HG02571 (cell line): ENCODE measurements at regions not wholly inside any gene's neighbourhood (a gene's known extent, or its start where the extent isn't known, plus 50 kb on each side); places are given as distances from the start of the nearest gene placed in this dataset.
"Not testable (repeated sequence)": the region's sequence is repeated elsewhere in the genome, so short reads cannot be mapped to it uniquely, and the experiment has no call there.

Experiments
- ATAC-seq: cut with Tn5 transposase; IDR thresholded peaks from one replicate; pipeline ENCODE4 v1.9.1; 2021; ENCODE audit warnings: mild to moderate bottlenecking, moderate library complexity; ENCODE audit not compliant: unreplicated experiment

GRCh38 chr3:152891678-152892077 is 56.7 kb downstream of the P2RY1 start:
- no peak for ATAC-seq

GRCh38 chr3:152892446-152892845 is 57.5 kb downstream of the P2RY1 start:
- ATAC-seq = no peak

- ATAC-seq = no peak
Measured at GRCh38 chr3:152893647-152894046, 58.7 kb downstream of the P2RY1 start.

GRCh38 chr3:152899306-152899705 is 64.4 kb downstream of the P2RY1 start:
- no peak for ATAC-seq

GRCh38 chr3:152902141-152902669 is 67.3 kb downstream of the P2RY1 start:
- no peak for ATAC-seq

- ATAC-seq = no peak
Measured at GRCh38 chr3:152905631-152906030, 70.7 kb downstream of the P2RY1 start.

GRCh38 chr3:152909180-152909883 is 74.4 kb downstream of the P2RY1 start:
- ATAC-seq = no peak

- no peak for ATAC-seq
Measured at GRCh38 chr3:152910211-152910610, 75.3 kb downstream of the P2RY1 start.

GRCh38 chr3:152910966-152911365 is 76.0 kb downstream of the P2RY1 start:
- no peak for ATAC-seq

GRCh38 chr3:152914743-152915142 is 79.8 kb downstream of the P2RY1 start:
- not testable (repeated sequence) for ATAC-seq

GRCh38 chr3:152915695-152916094 is 80.8 kb downstream of the P2RY1 start:
- ATAC-seq = no peak

- no peak for ATAC-seq
Measured at GRCh38 chr3:152916753-152917279, 81.9 kb downstream of the P2RY1 start.

- no peak for ATAC-seq
Measured at GRCh38 chr3:152921351-152921750, 86.4 kb downstream of the P2RY1 start.

GRCh38 chr3:152922554-152922953 is 87.6 kb downstream of the P2RY1 start:
- no peak for ATAC-seq

GRCh38 chr3:152927131-152927530 is 92.2 kb downstream of the P2RY1 start:
- ATAC-seq = no peak

GRCh38 chr3:152930516-152930915 is 95.6 kb downstream of the P2RY1 start:
- no peak for ATAC-seq

- ATAC-seq = no peak
Measured at GRCh38 chr3:152937234-152937633, 102.3 kb downstream of the P2RY1 start.

- no peak for ATAC-seq
Measured at GRCh38 chr3:152938974-152939636, 104.2 kb downstream of the P2RY1 start.

- no peak for ATAC-seq
Measured at GRCh38 chr3:152941859-152942258, 106.9 kb downstream of the P2RY1 start.

- no peak for ATAC-seq
Measured at GRCh38 chr3:152942366-152942765, 107.4 kb downstream of the P2RY1 start.

- ATAC-seq = no peak
Measured at GRCh38 chr3:152943645-152944044, 108.7 kb downstream of the P2RY1 start.

GRCh38 chr3:152944671-152945070 is 109.7 kb downstream of the P2RY1 start:
- no peak for ATAC-seq
